Activated CD4-positive, alpha-beta T cell treated with anti-CD3 and anti-CD28 coated beads, Interleukin-2, amount 10 ng/mL, durations not matched to agents 7 days and 5 days (primary cell): ENCODE measurements at regions not wholly inside any gene's neighbourhood (a gene's known extent, or its start where the extent isn't known, plus 50 kb on each side); places are given as distances from the start of the nearest gene placed in this dataset.

Source experiments
- CTCF ChIA-PET: fragments of 350-600 bp; sonication (Branson Sonifier 250); formaldehyde crosslinking; loops from one replicate; lab custom pipeline; 2021; ENCODE audit warnings: antibody characterized with exemption; lab: Charles Lee
- POLR2A ChIA-PET: fragments of 350-600 bp; sonication (Branson Sonifier 250); formaldehyde crosslinking; loops from one replicate; lab custom pipeline; 2021; ENCODE audit warnings: antibody characterized with exemption; lab: Charles Lee
- DNase-seq: peaks from one replicate; pipeline ENCODE4 v3.0.0-alpha.2; 2020
- H3K27ac Mint-ChIP-seq: one replicate; pipeline ENCODE4 v1.8.0; 2021; ENCODE audit warnings: mild to moderate bottlenecking, moderate library complexity, mixed read lengths
- H3K27me3 Mint-ChIP-seq: one replicate; pipeline ENCODE4 v1.8.0; 2021; ENCODE audit warnings: mixed read lengths
- H3K36me3 Mint-ChIP-seq: one replicate; pipeline ENCODE4 v1.8.0; 2021; ENCODE audit warnings: low read depth, mixed read lengths
- H3K4me1 Mint-ChIP-seq: one replicate; pipeline ENCODE4 v1.8.0; 2021; ENCODE audit warnings: mixed read lengths
- H3K4me3 Mint-ChIP-seq: one replicate; pipeline ENCODE4 v1.8.0; 2021; ENCODE audit warnings: mild to moderate bottlenecking, moderate library complexity, mixed read lengths
- H3K9me3 Mint-ChIP-seq: one replicate; pipeline ENCODE4 v1.8.0; 2021; ENCODE audit warnings: mixed read lengths

- H3K36me3 Mint-ChIP-seq: no peaks in the 10 kb centered on the region
- no peaks in the 10 kb centered on the region for H3K4me1 Mint-ChIP-seq
- ChIA-PET CTCF (no interaction called here), POLR2A (no interaction called here)
- H3K9me3 Mint-ChIP-seq: no peaks in the 10 kb centered on the region
- no peak overlapping the region for H3K4me3 Mint-ChIP-seq
- DNase-seq: no peak
- no peak overlapping the region for H3K27ac Mint-ChIP-seq
- peaks cover 8% of the 10 kb centered on the region for H3K27me3 Mint-ChIP-seq
Measured at GRCh38 chr17:5784791-5785190, 200.5 kb upstream of the NLRP1 start.

- H3K4me1 Mint-ChIP-seq: no peaks in the 10 kb centered on the region
- H3K9me3 Mint-ChIP-seq: no peaks in the 10 kb centered on the region
- H3K4me3 Mint-ChIP-seq: no peak overlapping the region
- ChIA-PET POLR2A (no interaction called here), CTCF (interaction anchor here (0.6 kb wide), 1 partner anchor 356 kb away, joined by 5 read pairs; no protein-coding TSS in a partner anchor)
- H3K27ac Mint-ChIP-seq: no peak overlapping the region
- H3K36me3 Mint-ChIP-seq: no peaks in the 10 kb centered on the region
- peaks cover 8% of the 10 kb centered on the region for H3K27me3 Mint-ChIP-seq
- no peak for DNase-seq
Measured at GRCh38 chr17:5785338-5785737, 201.0 kb upstream of the NLRP1 start.

- Mint-ChIP-seq H3K4me1 (no peaks in the 10 kb centered on the region), H3K36me3 (no peaks in the 10 kb centered on the region), H3K9me3 (no peaks in the 10 kb centered on the region), H3K27me3 (peaks cover 6% of the 10 kb centered on the region), H3K27ac (no peak overlapping the region), H3K4me3 (no peak overlapping the region)
- DNase-seq: no peak
- CTCF ChIA-PET: interaction anchor here (0.6 kb wide), 1 partner anchor 357 kb away, joined by 5 read pairs; no protein-coding TSS in a partner anchor
- POLR2A ChIA-PET: no interaction called here
Measured at GRCh38 chr17:5785867-5786509, 201.7 kb upstream of the NLRP1 start.

GRCh38 chr17:5786510-5786875 is 202.2 kb upstream of the NLRP1 start:
- H3K27ac Mint-ChIP-seq: no peak overlapping the region
- no peaks in the 10 kb centered on the region for H3K36me3 Mint-ChIP-seq
- H3K4me3 Mint-ChIP-seq: no peak overlapping the region
- ChIA-PET CTCF (no interaction called here), POLR2A (no interaction called here)
- H3K9me3 Mint-ChIP-seq: no peaks in the 10 kb centered on the region
- peaks cover 6% of the 10 kb centered on the region for H3K27me3 Mint-ChIP-seq
- no peaks in the 10 kb centered on the region for H3K4me1 Mint-ChIP-seq
- DNase-seq: no peak

- Mint-ChIP-seq H3K27ac (no peak overlapping the region), H3K9me3 (peaks cover 10% of the 10 kb centered on the region), H3K4me3 (no peak overlapping the region), H3K36me3 (no peaks in the 10 kb centered on the region), H3K27me3 (peaks cover 9% of the 10 kb centered on the region), H3K4me1 (no peaks in the 10 kb centered on the region)
- no peak for DNase-seq
- ChIA-PET CTCF (no interaction called here), POLR2A (no interaction called here)
Measured at GRCh38 chr17:5788266-5788900, 204.1 kb upstream of the NLRP1 start.

- ChIA-PET POLR2A (no interaction called here), CTCF (no interaction called here)
- Mint-ChIP-seq H3K4me1 (no peaks in the 10 kb centered on the region), H3K27ac (no peak overlapping the region), H3K36me3 (no peaks in the 10 kb centered on the region), H3K27me3 (peaks cover 7% of the 10 kb centered on the region), H3K4me3 (no peak overlapping the region), H3K9me3 (peaks cover 10% of the 10 kb centered on the region)
- no peak for DNase-seq
Measured at GRCh38 chr17:5789528-5789927, 205.2 kb upstream of the NLRP1 start.

- Mint-ChIP-seq H3K27me3 (peaks cover 16% of the 10 kb centered on the region), H3K36me3 (no peaks in the 10 kb centered on the region), H3K27ac (no peak overlapping the region), H3K4me3 (no peak overlapping the region), H3K4me1 (no peaks in the 10 kb centered on the region), H3K9me3 (peaks cover 10% of the 10 kb centered on the region)
- DNase-seq: no peak
- ChIA-PET POLR2A (no interaction called here), CTCF (no interaction called here)
Measured at GRCh38 chr17:5793157-5793556, 208.8 kb upstream of the NLRP1 start.

GRCh38 chr17:5793899-5794298 is 209.6 kb upstream of the NLRP1 start:
- Mint-ChIP-seq H3K36me3 (no peaks in the 10 kb centered on the region), H3K27ac (no peak overlapping the region), H3K27me3 (peaks cover 16% of the 10 kb centered on the region), H3K4me3 (no peak overlapping the region), H3K4me1 (no peaks in the 10 kb centered on the region), H3K9me3 (peaks cover 10% of the 10 kb centered on the region)
- ChIA-PET CTCF (no interaction called here), POLR2A (no interaction called here)
- DNase-seq: no peak

- CTCF ChIA-PET: no interaction called here
- no peak for DNase-seq
- Mint-ChIP-seq H3K36me3 (no peaks in the 10 kb centered on the region), H3K4me3 (no peak overlapping the region), H3K27ac (no peak overlapping the region), H3K4me1 (no peaks in the 10 kb centered on the region), H3K9me3 (peaks cover 10% of the 10 kb centered on the region), H3K27me3 (peaks cover 19% of the 10 kb centered on the region)
- POLR2A ChIA-PET: no interaction called here
Measured at GRCh38 chr17:5794385-5794784, 210.1 kb upstream of the NLRP1 start.

GRCh38 chr17:5794881-5795506 is 210.7 kb upstream of the NLRP1 start:
- CTCF ChIA-PET: no interaction called here
- DNase-seq: no peak
- POLR2A ChIA-PET: no interaction called here
- Mint-ChIP-seq H3K27ac (no peak overlapping the region), H3K4me1 (no peaks in the 10 kb centered on the region), H3K27me3 (peaks cover 19% of the 10 kb centered on the region), H3K4me3 (no peak overlapping the region), H3K36me3 (no peaks in the 10 kb centered on the region), H3K9me3 (peaks cover 10% of the 10 kb centered on the region)

- POLR2A ChIA-PET: no interaction called here
- H3K27me3 Mint-ChIP-seq: peaks cover 28% of the 10 kb centered on the region
- H3K4me1 Mint-ChIP-seq: no peaks in the 10 kb centered on the region
Measured at GRCh38 chr17:5797447-5798050, 213.2 kb upstream of the NLRP1 start.

GRCh38 chr17:5798094-5798493 is 213.8 kb upstream of the NLRP1 start:
- ChIA-PET POLR2A (no interaction called here), CTCF (no interaction called here)
- Mint-ChIP-seq H3K36me3 (no peaks in the 10 kb centered on the region), H3K27ac (no peak overlapping the region), H3K4me3 (no peak overlapping the region), H3K4me1 (no peaks in the 10 kb centered on the region), H3K27me3 (peaks cover 24% of the 10 kb centered on the region), H3K9me3 (peaks cover under 1% of the 10 kb centered on the region)
- no peak for DNase-seq

More at GRCh38 chr17:5797447-5798050, 213.2 kb upstream of the NLRP1 start:
- peaks cover 6% of the 10 kb centered on the region for H3K9me3 Mint-ChIP-seq
- no peak for DNase-seq
- H3K4me3 Mint-ChIP-seq: no peak overlapping the region
- H3K36me3 Mint-ChIP-seq: no peaks in the 10 kb centered on the region
- no peak overlapping the region for H3K27ac Mint-ChIP-seq
- CTCF ChIA-PET: interaction anchor here (1.1 kb wide), 1 partner anchor 11 kb away, joined by 3 read pairs; no protein-coding TSS in a partner anchor

GRCh38 chr17:5800131-5800530 is 215.8 kb upstream of the NLRP1 start:
- Mint-ChIP-seq H3K9me3 (no peaks in the 10 kb centered on the region), H3K4me3 (no peak overlapping the region), H3K4me1 (no peaks in the 10 kb centered on the region), H3K27me3 (peaks cover 28% of the 10 kb centered on the region), H3K27ac (no peak overlapping the region), H3K36me3 (no peaks in the 10 kb centered on the region)
- no peak for DNase-seq
- CTCF ChIA-PET: no interaction called here
- POLR2A ChIA-PET: no interaction called here
